NCI-H2227 treated with DMSO at 0.1 percent for 48 hours (cell line): ENCODE measurements at regions not wholly inside any gene's neighbourhood (a gene's known extent, or its start where the extent isn't known, plus 50 kb on each side); places are given as distances from the start of the nearest gene placed in this dataset.
"Not testable (repeated sequence)": the region's sequence is repeated elsewhere in the genome, so short reads cannot be mapped to it uniquely, and the experiment has no call there.

ENCODE experiments used
- DNase-seq: peaks from one replicate; lab custom pipeline; 2025; lab: John Stamatoyannopoulos, UW

GRCh38 chr2:212913640-212914306 is 237.6 kb downstream of the IKZF2 start:
- DNase-seq, result no peak

DNA sequence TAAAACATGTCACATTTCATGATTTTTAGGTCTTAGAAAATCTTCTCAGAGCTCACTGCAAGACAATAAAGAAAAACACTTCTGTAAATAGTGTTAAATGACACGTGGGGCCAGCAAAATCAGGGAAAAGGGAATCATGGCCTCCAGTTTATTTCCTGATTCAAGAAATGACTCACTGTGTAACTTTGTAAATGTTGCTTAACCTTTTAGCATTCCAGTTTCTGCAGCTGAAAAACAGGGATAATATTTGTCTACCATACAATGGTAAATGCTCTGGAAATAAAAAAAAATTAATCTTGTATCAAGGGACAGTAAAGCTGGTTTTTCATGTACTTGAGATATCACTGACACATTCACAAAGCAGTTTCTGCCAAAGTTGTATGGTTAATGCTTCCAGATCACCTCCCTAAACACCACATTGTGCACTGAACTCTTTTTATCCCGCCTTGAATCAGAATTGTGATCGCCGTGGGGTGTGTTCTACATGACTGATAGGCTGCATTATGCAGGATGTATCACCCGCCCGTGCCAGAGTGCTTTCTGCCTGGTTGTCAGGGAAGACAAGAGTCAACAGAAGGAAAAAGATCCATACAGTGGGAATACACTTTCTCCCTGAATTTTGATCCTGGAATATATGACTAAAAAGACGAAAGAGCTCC is 238.8 kb downstream of the IKZF2 start:
- DNase-seq, result peak; percentile 11

DNA sequence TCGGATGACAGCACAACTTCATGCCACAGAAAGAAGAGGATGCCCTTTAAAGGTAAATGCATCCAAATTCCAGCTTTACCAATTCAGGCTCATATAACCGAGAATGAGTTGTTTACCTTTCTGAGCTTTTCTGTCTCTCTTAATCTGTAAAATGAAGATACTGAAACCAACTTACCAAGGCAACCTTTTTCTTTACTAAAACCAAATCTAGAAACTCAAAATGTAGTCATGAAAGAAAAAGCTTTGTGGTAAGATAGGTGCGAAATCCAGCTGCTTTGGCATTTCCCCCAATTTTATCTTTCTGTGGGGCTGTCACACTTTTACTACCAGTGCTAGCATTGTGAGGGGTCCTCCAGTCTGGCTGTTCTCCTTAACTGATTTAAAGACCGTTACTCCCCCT is 240.4 kb downstream of the IKZF2 start:
- no peak for DNase-seq

- no peak for DNase-seq
Measured at GRCh38 chr2:212908682-212909435, 242.6 kb downstream of the IKZF2 start.

- no peak for DNase-seq
Measured at GRCh38 chr2:212908031-212908430, 243.4 kb downstream of the IKZF2 start.

GRCh38 chr2:212906620-212907019 is 244.8 kb downstream of the IKZF2 start:
- no peak for DNase-seq

DNA sequence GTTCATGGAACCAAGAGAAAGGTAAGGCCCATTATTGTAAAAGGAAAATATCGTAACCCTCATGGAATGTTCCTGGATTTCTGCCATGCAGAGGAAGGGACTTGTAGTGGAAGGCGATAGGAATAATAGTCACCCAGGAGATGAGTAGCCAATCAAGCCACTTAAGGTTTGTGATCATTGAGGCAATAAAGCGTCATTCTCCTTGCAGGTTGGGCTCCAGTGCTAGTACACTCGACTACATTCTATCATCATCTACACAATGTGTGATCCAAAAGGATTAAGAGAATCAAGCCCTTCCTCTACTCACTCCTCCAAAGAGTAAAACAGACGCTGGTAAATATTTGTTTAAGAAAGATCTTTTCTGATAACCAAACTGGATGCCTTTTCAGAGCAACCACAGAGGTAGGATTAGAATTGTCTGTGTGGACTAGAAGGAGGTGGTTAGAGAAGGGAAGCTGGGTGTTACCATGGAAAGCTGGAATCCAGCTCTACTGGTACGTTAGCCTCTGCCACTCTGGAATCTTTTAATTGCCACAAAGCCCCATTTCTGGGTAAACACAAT is 245.7 kb downstream of the IKZF2 start:
- no peak for DNase-seq

DNA sequence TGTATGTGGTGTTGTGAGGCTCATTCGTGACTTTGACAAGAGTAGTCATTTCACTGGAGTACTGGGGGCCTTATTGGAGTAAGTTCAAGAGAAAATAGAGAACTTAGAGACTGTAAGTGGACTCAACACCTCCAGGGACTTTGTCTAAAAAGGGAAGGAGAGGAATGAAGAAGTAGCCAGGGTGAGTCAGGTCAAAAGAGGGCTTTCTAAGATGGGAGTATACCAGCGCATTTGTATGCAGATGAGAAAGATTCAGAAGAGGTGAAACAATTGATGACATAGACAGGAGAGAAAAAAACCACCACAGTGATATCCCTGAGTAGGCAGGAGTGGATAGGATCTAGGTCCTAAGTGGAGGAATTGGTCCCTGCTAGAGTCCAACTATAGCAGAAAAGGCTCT is 246.8 kb downstream of the IKZF2 start:
- no peak for DNase-seq

- DNase-seq, result no peak
Measured at GRCh38 chr2:212903413-212903812, 248.0 kb downstream of the IKZF2 start.

DNA sequence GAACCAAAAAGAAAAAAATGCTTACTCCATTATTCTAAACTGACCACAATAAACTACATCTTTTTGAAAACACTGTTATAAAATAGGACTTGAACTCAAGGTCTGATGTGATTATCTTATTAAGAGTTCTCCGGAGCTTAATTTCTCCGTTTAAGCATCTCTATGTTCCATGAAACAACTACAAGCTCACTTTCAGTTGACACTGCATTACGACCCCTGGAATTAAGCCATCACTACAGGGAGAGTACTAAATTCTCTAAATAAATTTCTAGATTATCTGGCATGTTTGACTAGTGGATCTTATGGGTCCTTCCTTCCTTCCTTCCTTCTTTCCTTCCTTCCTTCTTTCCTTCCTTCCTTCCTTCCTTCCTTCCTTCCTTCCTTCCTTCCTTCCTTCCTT is 249.0 kb downstream of the IKZF2 start:
- DNase-seq, result no peak

DNA sequence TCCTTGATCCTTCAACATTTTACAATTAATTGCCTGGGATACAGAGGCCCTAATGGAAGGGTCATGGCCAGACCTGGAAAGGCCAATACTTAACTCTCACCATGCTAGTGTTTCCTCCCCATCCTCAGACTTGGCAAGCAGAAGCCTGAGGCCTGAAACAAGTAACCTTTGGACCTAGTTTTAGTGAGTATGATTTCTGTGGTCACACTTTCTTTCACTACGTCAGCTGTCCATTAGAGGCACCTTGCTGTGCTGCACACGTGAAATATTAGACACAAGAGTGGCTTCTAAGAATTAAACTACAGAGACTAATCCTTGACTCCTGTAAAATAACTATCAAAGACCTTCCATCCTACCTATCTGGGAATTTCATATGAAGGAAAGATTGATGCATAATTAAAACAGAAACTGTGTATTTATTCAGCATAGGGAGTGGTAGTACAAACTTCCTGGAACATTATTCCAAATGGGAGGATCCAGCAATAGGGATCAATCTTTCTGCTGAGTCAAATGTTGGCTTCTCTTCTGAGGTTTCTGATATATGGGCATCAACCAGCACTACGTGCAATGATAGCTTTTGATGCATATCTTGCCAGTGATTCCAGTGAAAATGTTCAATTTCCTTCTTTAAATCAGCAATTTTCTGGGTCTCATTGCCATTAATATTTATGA is 249.7 kb downstream of the IKZF2 start:
- DNase-seq, result no peak

GRCh38 chr2:212900715-212901114 is 250.7 kb downstream of the IKZF2 start:
- no peak for DNase-seq

DNA sequence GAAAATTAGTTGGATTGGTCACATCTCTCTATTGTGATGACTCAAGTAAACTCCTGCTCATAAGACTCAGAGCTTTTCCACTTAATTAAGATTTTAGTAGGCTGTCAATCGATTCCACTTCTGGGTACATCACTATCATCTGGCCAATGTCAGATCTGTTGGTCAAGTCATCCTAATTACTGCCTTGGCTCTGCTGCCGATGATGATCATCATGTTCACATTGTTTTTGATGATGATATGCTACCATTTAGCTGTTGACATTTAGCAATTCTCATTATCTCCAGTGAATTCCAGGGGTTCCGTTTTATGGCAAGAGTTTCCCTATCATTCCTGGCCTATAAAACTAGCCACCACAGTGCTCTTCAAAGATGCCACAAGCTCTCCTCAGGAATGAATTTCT is 253.4 kb downstream of the IKZF2 start:
- no peak for DNase-seq

GRCh38 chr2:212897296-212897695 is 254.1 kb downstream of the IKZF2 start:
- no peak for DNase-seq

- no peak for DNase-seq
Measured at GRCh38 chr2:212894026-212894425, 257.4 kb downstream of the IKZF2 start.

DNA sequence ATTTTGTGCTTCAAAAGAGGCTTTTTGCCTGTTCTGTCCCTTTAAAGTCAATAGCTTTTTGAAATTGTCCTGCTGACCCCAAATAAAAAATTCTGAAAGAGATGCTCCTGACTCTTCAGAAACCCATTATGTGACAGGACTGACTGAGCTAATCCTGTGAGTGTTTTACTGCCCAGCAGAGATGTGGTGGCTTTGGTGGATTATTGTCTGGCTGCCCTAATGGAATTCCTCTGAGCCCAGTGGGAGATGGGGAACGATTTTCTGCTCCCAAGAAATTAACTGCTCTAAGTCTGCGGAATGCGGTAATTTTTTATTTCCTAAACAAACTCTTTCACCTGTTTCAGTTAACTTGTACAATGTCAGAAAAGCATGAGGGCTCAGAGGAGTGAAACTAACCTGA is 258.2 kb downstream of the IKZF2 start:
- DNase-seq, result no peak

DNA sequence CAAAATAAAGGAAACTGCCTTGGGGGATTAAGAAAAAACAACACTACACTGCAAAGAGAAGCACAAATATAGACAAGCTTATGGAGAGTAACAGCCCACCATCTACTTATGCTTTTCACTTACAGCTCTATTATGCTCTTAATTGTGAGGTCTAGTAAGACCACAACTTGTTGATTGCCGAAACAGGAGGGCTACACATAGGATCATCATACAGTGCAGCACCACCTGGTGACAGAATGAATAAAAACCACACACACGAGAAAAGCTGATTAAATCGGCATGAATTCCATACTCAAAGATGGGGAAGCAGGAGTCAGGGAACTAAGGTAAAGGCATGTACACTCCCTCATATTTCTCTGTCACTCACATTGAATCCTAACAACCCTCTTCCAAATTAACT is 259.2 kb downstream of the IKZF2 start:
- peak; percentile 62 for DNase-seq

- DNase-seq, result no peak
Measured at GRCh38 chr2:212891580-212891979, 259.8 kb downstream of the IKZF2 start.

DNA sequence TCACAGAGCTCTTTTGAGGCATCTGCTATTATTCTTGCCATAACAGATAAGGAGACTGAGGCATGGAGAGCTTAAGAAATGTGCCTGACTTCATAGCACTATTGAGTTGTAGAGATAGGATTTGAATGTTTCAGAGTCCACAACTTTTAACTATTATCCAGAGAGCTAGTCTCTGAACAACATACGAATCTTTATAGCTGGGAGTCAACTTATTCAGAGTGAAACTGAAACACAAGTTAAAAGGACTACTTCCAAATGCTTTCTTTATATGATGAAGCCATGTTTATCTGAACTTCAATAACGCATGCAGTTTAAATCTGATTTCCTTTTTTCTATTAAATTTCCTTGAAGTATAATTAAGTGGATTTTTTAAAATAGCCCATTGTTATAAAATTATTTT is 268.8 kb downstream of the IKZF2 start:
- no peak for DNase-seq

- DNase-seq, result not testable (repeated sequence)
Measured at GRCh38 chr2:212876556-212876955, 274.9 kb downstream of the IKZF2 start.

- not testable (repeated sequence) for DNase-seq
Measured at GRCh38 chr2:212875950-212876349, 275.5 kb downstream of the IKZF2 start.

GRCh38 chr2:212873256-212873655 is 278.2 kb downstream of the IKZF2 start:
- DNase-seq, result no peak
